ENCODE measurements at regions not wholly inside any gene's neighbourhood (a gene's known extent, or its start where the extent isn't known, plus 50 kb on each side); places are given as distances from the start of the nearest gene placed in this dataset.

GRCh38 chr6:62889240-62889639 lies 322.0 kb upstream of the FKBP1C start:
- Mint-ChIP-seq H3K27me3 (ENCODE audit: insufficient read depth) (0 out of 2 replicates have a peak, but pooled peaks cover 1% of the 10 kb centered on the region), H3K4me1 (ENCODE audit: low read depth) (no peaks in the 10 kb centered on the region), H3K36me3 (ENCODE audit: low read depth) (no peaks in the 10 kb centered on the region), H3K27ac (no peak overlapping the region), H3K9me3 (peaks cover 13% of the 10 kb centered on the region), H3K4me3 (no peak overlapping the region)
- TF ChIP-seq, protein P1, sequence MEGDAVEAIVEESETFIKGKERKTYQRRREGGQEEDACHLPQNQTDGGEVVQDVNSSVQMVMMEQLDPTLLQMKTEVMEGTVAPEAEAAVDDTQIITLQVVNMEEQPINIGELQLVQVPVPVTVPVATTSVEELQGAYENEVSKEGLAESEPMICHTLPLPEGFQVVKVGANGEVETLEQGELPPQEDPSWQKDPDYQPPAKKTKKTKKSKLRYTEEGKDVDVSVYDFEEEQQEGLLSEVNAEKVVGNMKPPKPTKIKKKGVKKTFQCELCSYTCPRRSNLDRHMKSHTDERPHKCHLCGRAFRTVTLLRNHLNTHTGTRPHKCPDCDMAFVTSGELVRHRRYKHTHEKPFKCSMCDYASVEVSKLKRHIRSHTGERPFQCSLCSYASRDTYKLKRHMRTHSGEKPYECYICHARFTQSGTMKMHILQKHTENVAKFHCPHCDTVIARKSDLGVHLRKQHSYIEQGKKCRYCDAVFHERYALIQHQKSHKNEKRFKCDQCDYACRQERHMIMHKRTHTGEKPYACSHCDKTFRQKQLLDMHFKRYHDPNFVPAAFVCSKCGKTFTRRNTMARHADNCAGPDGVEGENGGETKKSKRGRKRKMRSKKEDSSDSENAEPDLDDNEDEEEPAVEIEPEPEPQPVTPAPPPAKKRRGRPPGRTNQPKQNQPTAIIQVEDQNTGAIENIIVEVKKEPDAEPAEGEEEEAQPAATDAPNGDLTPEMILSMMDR (IDR thresholded peaks at IDR 0.05) = no peak
- DNase-seq = no peak

GRCh38 chr6:62891065-62891647 lies 320.1 kb upstream of the FKBP1C start:
- DNase-seq = no peak
- TF ChIP-seq, protein P1 (IDR thresholded peaks at IDR 0.05) = peak; percentile 77
- no peak overlapping the region for H3K27ac Mint-ChIP-seq
- no peaks in the 10 kb centered on the region for H3K36me3 Mint-ChIP-seq (ENCODE audit: low read depth)
- H3K4me3 Mint-ChIP-seq = no peak overlapping the region
- peaks cover 13% of the 10 kb centered on the region; the same call in 1 of the 2 replicates for H3K9me3 Mint-ChIP-seq
- H3K27me3 Mint-ChIP-seq (ENCODE audit: insufficient read depth) = 0 out of 2 replicates have a peak, but pooled peaks cover 1% of the 10 kb centered on the region
- H3K4me1 Mint-ChIP-seq (ENCODE audit: low read depth) = no peaks in the 10 kb centered on the region

DNA sequence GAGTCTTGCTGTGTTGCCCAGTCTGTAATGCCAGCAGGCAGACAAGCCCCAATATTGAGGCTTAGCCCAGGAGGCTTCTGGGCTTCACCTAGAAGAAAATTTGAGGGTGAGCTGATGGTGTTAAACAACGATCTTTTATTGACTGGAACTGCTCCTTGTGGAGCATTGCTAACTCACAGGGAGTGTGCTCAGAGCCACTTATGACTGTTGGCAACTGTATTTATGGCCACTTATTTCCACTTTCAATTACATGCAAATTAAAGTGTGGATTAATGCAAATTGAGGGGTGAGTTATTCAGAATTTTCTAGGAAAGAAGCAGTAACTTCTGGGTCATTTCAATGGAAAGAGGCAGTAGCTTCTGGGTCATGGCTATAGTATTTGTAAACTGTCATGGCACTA lies 317.2 kb upstream of the FKBP1C start:
- H3K4me1 Mint-ChIP-seq (ENCODE audit: low read depth) = no peaks in the 10 kb centered on the region
- H3K27ac Mint-ChIP-seq = no peak overlapping the region
- H3K36me3 Mint-ChIP-seq (ENCODE audit: low read depth) = no peaks in the 10 kb centered on the region
- TF ChIP-seq, protein P1 (IDR thresholded peaks at IDR 0.05) = no peak
- H3K27me3 Mint-ChIP-seq (ENCODE audit: insufficient read depth) = 0 out of 2 replicates have a peak, but pooled peaks cover 1% of the 10 kb centered on the region
- peaks cover 14% of the 10 kb centered on the region for H3K9me3 Mint-ChIP-seq
- no peak overlapping the region for H3K4me3 Mint-ChIP-seq
- no peak for DNase-seq

DNA sequence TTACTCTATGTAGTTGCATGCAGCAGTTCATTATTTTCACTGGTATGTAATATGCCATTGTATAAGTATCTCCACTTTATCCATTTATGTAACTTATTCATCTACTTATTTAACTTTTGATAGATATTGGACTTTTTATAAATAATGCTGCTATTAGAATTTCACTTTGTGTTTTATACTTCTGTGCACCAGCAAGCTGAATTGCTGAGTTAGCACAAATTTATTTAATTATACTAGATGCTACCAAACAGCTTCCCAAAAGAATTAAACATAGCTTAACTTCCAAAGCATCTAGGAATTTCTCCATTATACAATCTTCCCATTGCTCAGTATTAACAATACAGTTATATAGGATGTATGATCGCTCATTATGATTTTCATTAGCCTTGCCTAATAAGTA lies 308.0 kb upstream of the FKBP1C start:
- TF ChIP-seq, protein P1 (IDR thresholded peaks at IDR 0.05) = no peak
- no peaks in the 10 kb centered on the region for H3K36me3 Mint-ChIP-seq (ENCODE audit: low read depth)
- H3K4me3 Mint-ChIP-seq = no peak overlapping the region
- no peaks in the 10 kb centered on the region for H3K4me1 Mint-ChIP-seq (ENCODE audit: low read depth)
- no peaks in the 10 kb centered on the region for H3K27me3 Mint-ChIP-seq (ENCODE audit: insufficient read depth)
- H3K27ac Mint-ChIP-seq = no peak overlapping the region
- H3K9me3 Mint-ChIP-seq = peaks cover 36% of the 10 kb centered on the region
- no peak for DNase-seq

GRCh38 chr6:62904687-62905086 lies 306.6 kb upstream of the FKBP1C start:
- TF ChIP-seq, protein P1 (IDR thresholded peaks at IDR 0.05) = no peak
- Mint-ChIP-seq H3K4me1 (ENCODE audit: low read depth) (no peaks in the 10 kb centered on the region), H3K27ac (no peak overlapping the region), H3K9me3 (peaks cover 44% of the 10 kb centered on the region), H3K4me3 (no peak overlapping the region), H3K27me3 (ENCODE audit: insufficient read depth) (no peaks in the 10 kb centered on the region), H3K36me3 (ENCODE audit: low read depth) (no peaks in the 10 kb centered on the region)
- no peak for DNase-seq

Measured in HFFc6 (cell line).